HG03575 (cell line): ENCODE measurements at regions not wholly inside any gene's neighbourhood (a gene's known extent, or its start where the extent isn't known, plus 50 kb on each side); places are given as distances from the start of the nearest gene placed in this dataset.
"Not testable (repeated sequence)": the region's sequence is repeated elsewhere in the genome, so short reads cannot be mapped to it uniquely, and the experiment has no call there.

ENCODE experiments used
- ATAC-seq: cut with Tn5 transposase; IDR thresholded peaks from one replicate; pipeline ENCODE4 v1.9.1; 2021; ENCODE audit not compliant: unreplicated experiment, insufficient number of reproducible peaks, low FRiP score; ENCODE audit errors: extremely low read depth

DNA sequence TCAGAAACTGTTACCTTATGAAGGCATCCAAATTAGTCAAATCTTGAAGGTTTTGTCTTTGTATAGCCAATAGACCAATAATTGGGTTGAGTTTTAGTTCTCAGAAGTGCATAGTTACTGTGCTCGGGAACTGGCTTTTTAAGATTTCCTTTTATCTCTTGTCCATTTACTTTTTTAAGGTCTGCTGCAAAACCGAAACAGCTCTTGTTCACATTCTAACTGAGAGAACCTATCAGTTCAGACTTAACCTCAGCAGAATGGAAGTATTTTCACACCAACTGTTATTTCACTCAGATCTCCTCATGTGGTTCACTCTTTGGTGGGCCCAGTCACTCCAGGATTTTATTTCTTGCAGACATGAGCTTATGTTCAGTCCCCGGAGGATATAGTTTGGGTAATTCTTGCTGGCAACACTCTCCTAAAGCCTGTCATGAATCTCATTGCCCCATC is 55.5 kb downstream of the TPBG start:
- peak; percentile 87 for ATAC-seq

GRCh38 chr6:82419859-82420258 is 56.2 kb downstream of the TPBG start:
- no peak for ATAC-seq

DNA sequence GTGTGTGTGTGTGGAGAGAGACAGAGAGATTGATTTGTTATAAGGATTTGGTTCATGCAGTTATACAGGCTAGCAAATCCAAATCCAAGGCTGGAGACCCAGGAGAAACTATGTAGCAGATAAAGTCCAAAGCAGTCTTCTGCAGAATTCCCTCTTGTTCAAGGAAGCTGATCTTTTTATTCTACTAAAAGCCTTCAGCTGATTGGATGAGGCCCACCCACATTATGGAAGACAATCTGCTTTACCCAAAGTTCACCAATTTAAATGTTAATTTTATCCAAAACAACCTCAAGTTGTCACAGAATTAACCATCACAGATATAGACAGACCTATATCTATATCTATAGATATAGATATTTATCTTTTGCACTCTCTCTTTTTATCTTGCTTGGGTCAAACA is 67.0 kb downstream of the TPBG start:
- no peak for ATAC-seq

DNA sequence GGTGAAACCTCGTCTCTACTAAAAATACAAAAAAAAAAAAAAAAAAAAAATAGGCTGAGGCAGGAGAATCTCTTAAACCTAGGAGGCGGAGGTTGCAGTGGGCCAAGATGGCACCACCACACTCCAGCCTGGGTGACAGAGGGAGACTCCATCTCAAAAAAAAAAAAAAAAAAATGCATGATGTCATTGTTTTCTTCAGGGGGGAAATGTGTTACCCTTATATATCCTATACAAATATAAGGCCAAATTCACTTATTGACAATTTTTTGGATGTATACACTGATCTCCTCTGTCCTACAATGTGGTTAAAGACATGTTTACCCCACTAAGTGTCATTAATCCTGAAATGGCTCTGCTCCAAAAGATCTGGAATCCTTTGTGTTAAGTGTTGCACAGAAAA is 73.1 kb downstream of the TPBG start:
- ATAC-seq: no peak

GRCh38 chr6:82437701-82438100 is 74.1 kb downstream of the TPBG start:
- ATAC-seq: no peak

- no peak for ATAC-seq
Observed at GRCh38 chr6:82441047-82441855, 77.6 kb downstream of the TPBG start.

DNA sequence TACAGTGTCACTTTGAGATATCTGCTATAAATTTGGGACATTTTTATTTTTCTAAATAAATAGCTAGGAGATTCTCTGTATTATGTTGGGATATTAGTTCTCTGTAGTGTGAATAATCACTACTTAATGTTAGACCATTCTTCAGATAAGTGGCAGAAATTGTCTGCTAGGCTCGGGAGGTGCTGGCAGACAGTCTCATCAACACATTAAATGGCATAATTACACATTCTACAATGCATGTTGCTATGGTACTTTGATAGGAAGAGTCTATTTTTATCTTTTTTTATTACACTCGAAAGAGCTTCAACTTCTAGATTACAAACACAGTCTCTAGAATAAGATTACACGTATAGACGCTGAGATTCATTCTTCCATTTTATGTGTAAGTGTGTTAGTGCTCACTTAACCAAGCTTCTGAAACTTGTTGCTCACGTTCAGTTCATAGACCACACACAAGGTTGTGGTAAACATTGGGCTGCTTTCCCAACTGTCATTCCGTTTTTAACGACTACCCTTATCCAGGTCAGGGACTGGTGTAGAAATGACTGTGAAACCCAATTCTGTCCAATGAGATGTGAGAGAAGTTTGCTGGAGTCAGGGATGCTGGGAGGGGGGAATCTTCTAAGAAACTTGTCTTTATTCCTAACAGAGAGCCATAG is 78.6 kb downstream of the TPBG start:
- no peak for ATAC-seq

DNA sequence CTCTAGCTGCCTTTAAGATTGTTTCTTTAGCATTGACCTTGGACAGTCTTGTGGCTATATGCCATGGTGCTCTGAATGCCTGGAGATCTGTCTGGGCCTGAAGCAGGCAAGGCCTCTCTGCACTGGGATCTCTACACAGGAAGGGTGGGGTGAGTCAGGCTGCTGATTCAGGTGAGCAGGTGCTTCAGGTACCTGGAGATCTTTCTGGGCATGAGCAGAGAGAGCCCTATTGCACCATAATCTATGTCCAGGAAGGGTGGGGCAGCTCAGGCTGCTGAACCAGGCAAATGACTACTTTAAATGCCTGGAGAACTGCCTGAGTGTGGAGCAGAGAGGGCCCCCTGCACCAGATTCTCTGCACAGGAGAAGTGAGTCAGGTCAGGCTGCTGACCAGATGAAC is 94.5 kb downstream of the TPBG start:
- ATAC-seq: no peak

- no peak for ATAC-seq
Observed at GRCh38 chr6:82458705-82459104, 95.1 kb downstream of the TPBG start.

DNA sequence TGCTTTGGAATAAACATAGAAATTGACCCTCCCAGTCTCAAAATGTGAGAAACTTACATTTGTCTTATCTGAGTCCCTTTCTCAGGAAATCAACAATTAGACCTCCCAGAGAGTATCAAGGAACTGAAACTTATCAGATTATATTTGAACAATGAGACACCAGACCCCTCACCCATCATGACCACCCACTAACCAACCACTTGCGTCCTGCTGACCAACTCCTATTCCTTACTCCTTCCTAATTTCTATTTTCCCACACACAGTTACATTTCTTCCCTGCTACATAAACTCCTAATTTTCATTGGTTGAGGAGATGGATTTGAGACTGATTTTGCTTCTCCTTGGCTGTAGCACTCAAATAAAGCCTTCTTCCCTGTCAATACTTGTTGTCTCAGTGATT is 97.9 kb downstream of the TPBG start:
- ATAC-seq: no peak

DNA sequence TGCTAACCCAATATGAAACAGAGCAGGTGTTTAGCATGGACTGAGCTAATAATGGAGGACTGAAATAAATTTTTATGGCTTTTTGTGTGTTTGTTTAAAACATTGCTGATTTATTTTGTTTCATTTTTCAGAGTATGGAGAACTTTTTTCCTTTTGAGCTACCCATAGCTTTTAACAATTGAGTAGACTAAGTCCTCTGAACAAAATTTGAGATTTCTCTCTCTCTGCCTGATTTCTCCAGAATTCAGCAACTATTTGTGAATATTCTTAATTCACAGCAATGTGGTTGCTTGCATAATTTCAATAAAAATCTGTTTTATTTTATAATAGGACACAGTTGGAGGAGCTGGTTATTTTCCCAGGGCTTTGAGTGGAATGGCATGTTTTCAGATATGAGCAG is 103.7 kb downstream of the TPBG start:
- ATAC-seq: no peak

DNA sequence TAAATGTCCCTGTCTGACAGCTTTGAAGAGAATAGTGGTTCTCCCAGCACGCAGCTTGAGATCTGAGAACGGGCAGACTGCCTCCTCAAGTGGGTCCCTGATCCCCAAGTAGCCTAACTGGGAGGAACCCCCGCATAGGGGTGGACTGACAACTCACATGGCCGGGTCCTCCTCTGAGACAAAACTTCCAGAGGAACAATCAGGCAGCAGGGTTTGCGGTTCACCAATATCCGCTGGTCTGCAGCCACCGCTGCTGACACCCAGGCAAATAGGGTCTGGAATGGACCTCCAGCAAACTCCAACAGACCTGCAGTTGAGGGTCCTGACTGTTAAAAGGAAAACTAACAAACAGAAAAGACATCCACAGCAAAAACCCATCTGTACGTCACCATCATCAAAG is 106.5 kb downstream of the TPBG start:
- ATAC-seq: not testable (repeated sequence)

- ATAC-seq: not testable (repeated sequence)
Observed at GRCh38 chr6:82475106-82475505, 111.5 kb downstream of the TPBG start.

GRCh38 chr6:82484001-82484400 is 120.4 kb downstream of the TPBG start:
- no peak for ATAC-seq

DNA sequence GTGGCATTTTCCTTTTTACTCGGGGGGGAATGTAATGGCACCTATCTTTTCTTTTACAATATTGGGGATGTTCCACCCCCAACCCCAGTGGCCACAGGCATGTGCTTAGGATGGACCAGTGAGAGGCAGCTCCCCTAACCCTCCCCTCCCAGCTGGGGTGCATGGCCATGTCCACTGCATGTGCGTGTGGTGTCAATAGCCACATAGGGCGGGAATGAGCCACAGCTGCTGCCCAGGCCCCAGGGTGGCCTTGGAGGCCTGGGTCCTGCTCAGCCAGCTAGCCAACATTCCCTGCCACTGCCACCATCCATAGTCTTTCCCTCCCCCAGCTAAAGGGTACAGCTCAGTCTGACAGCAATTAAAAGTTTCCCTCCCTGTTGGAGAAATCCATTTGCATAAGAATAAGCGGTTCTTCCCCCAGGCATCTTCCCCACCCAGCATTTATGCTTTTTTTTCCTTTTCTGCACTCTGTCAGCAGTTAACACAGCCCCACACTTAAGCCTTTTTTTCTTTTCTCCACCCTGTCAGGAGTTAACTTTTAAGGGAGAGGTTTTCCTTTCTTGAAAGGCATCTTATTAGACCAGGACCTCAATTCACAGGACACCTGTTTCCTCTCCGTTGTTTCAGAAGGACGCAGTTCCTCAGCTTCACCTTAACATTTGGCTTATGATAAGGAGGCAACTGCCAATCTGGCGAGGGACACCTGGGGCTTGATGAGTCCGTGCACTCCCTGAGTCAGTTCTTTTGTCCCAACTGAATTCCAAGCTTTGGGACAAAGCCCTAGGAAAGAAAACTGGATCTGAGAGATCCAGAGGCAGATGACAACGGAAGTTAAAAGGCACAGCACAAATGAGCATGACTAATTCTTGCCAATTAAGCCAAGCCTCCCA is 121.4 kb downstream of the TPBG start:
- no peak for ATAC-seq

DNA sequence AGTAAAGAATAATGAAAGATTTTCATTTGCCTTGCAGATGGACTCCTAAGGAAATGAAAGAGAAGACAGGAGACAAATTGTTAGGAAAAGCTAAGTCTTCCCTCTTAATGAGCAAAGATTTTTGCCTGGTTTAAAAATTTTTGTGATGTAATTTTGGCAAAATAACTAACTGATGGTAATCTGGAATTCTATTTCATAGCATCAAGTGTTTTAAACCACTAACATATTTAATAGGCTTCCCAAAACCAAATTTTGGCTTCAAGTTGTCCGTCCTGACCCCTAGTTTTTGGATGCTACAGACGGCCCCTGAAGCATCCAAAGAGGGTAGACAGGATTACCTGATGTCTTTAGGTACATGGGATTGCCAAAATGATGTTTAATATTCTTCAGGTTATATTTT is 124.3 kb downstream of the TPBG start:
- ATAC-seq: no peak

DNA sequence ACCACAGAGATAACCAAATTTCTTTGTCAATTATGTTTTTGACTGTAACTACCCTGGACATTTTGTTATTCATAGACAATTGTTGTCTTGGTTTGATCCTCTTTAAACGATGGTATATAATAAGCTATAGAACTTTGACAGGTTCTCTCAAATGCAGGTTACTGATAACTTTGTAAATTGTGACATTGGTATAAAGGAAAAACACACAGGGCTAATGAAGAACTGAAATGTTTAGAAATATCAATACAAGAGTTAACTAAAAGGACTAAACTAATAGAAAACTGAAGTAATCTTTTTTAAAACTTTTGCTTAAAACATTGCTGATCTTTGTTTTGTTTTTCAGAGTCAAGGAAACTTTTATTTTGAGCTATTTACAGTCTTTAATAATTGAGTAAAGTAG is 124.8 kb downstream of the TPBG start:
- no peak for ATAC-seq

DNA sequence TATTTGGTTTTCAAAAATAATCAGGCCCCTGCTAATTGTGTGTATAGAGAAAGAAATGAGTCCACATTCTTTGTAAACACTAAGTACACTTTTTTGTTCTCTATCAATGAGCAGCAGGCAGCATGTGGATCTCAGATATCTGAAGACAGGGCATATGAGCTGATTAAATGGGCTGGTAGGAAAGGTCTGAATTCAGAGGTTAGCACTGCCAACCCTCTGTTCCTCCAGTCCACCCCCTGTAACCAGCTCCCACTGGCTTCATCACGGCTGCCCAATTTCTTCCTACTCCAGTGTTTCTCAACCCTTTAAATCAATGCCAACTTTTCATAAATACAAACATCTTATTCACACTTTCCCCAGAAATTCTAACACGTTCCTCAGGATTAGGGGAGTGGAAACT is 128.5 kb downstream of the TPBG start:
- no peak for ATAC-seq

- ATAC-seq: no peak
Observed at GRCh38 chr6:82493467-82493866, 129.8 kb downstream of the TPBG start.

- no peak for ATAC-seq
Observed at GRCh38 chr6:82494367-82494766, 130.8 kb downstream of the TPBG start.
